K562 (cell line): ENCODE measurements at regions not wholly inside any gene's neighbourhood (a gene's known extent, or its start where the extent isn't known, plus 50 kb on each side); places are given as distances from the start of the nearest gene placed in this dataset.

ENCODE experiments used
- ATAC-seq: fragments of 200-7000 bp; cut with Tn5 transposase; 3 replicates; pipeline ENCODE4 v1.9.1; 2020; ENCODE audit warnings: moderate library complexity
- BruUV-seq: library from RNA; stranded (reverse); fragments of 400-500 nt; replicated peaks from 2 replicates; lab custom pipeline; 2021; lab: Mats Ljungman, UMichigan
- CTCF ChIA-PET: fragments of 300-600 bp; formaldehyde crosslinking; extraction: SDS; loops from one replicate; lab custom pipeline; 2021; ENCODE audit warnings: low intra/inter-chr PET ratio; lab: Yijun Ruan, JAX
- POLR2A ChIA-PET: fragments of 300-600, 350-650 bp; sonication (Branson Sonifier 250); formaldehyde crosslinking; extraction: SDS; loops from one replicate; lab custom pipeline; 2021; ENCODE audit warnings: antibody characterized with exemption, inconsistent platforms; lab: Yijun Ruan, JAX
- DNase-seq, 4 experiments: peaks; one replicate each; pipeline versions ENCODE4 v3.0.0 to v3.0.0-alpha.2; 2011 to 2018; ENCODE audit warnings: low spot score in 3 of 4, mixed read lengths in 3 of 4; ENCODE audit errors: extremely low read depth in 1 of 4
- FAIRE-seq: peaks from 2 replicates; lab custom pipeline; 2011; peaks lifted over from hg19 to GRCh38; lab: Jason Lieb, UNC
- H2AFZ ChIP-seq: 2 replicates; pipeline ENCODE4 v1.6.0; 2011; ENCODE audit warnings: low read depth, low read length, control low read depth, inconsistent platforms
- H3K27ac ChIP-seq: fragments of 200-600 bp; 3 replicates; pipeline ENCODE4 v1.8.0; 2011; ENCODE audit warnings: low read depth, mild to moderate bottlenecking, control low read depth, inconsistent platforms, low read length, moderate library complexity, mixed read lengths; ENCODE audit errors: extremely low read depth
- H3K27me3 ChIP-seq, 2 experiments: fragments of 300-600 bp in 1 of 2; 2 replicates in 1 of 2; 3 replicates in 1 of 2; pipeline versions ENCODE4 v1.6.0 to v1.8.0; 2011; ENCODE audit warnings: inconsistent platforms in 2 of 2, low read length in 2 of 2, mild to moderate bottlenecking in 1 of 2, mixed read lengths in 1 of 2, moderate library complexity in 1 of 2; ENCODE audit not compliant: control insufficient read depth in 2 of 2, insufficient read depth in 2 of 2
- H3K36me3 ChIP-seq: fragments of 300-600 bp; 3 replicates; pipeline ENCODE4 v1.8.0; 2011; ENCODE audit warnings: mild to moderate bottlenecking, low read length, inconsistent platforms; ENCODE audit not compliant: control insufficient read depth, insufficient read depth
- H3K4me1 ChIP-seq, 2 experiments: fragments of 200-600 bp in 1 of 2; replicated peaks in 1 of 2; 2 replicates in 1 of 2; 3 replicates in 1 of 2; pipeline versions ENCODE4 v1.5.1 to v1.8.0; 2011; ENCODE audit warnings: inconsistent platforms in 2 of 2, low read length in 2 of 2, mild to moderate bottlenecking in 1 of 2, mixed read lengths in 1 of 2, moderate library complexity in 1 of 2; ENCODE audit not compliant: control insufficient read depth in 2 of 2, insufficient read depth in 2 of 2
- H3K4me2 ChIP-seq: 2 replicates; pipeline ENCODE4 v1.6.1; 2011; ENCODE audit warnings: low read length, control low read depth, inconsistent platforms, mixed read lengths; ENCODE audit not compliant: insufficient read depth
- H3K4me3 ChIP-seq: fragments of 200-600 bp; sonication (generic), shearing (Covaris generic); 2 replicates; pipeline ENCODE4 v1.5.1; 2016; ENCODE audit warnings: control low read depth, inconsistent platforms
- H3K79me2 ChIP-seq: fragments of 200-600 bp; 3 replicates; pipeline ENCODE4 v1.8.0; 2011; ENCODE audit warnings: low read length, inconsistent platforms; ENCODE audit not compliant: control insufficient read depth, insufficient read depth
- H3K9ac ChIP-seq, 2 experiments: 2 replicates each; pipeline versions ENCODE4 v1.6.0 to v1.6.1; 2011; ENCODE audit warnings: low read depth in 2 of 2, low read length in 2 of 2, control low read depth in 1 of 2, inconsistent platforms in 1 of 2, mild to moderate bottlenecking in 1 of 2, mixed read lengths in 1 of 2; ENCODE audit not compliant: insufficient read depth in 1 of 2
- H3K9me1 ChIP-seq: one replicate; pipeline ENCODE4 v1.6.0; 2011; ENCODE audit warnings: inconsistent platforms, mild to moderate bottlenecking, low read length, moderate library complexity; ENCODE audit not compliant: control insufficient read depth, insufficient read depth
- H3K9me3 ChIP-seq: replicated peaks from 2 replicates; pipeline ENCODE4 v1.5.1; 2011; ENCODE audit warnings: low read depth, low read length, inconsistent platforms; ENCODE audit not compliant: control insufficient read depth, insufficient read depth
- H4K20me1 ChIP-seq: replicated peaks from 2 replicates; pipeline ENCODE4 v1.6.1; 2011; ENCODE audit warnings: low read length, inconsistent platforms, mixed read lengths; ENCODE audit not compliant: control insufficient read depth, insufficient read depth
- ADNP ChIP-seq: fragments of 200-800 bp; sonication (Bioruptor generic); IDR thresholded peaks from 2 replicates; pipeline ENCODE4 v1.6.1; 2016; ENCODE audit warnings: missing genetic modification characterization, missing compliant biosample characterization
- ARID1B ChIP-seq: fragments of 450-650 bp; IDR thresholded peaks from 2 replicates; pipeline ENCODE4 v1.6.1; 2016; ENCODE audit warnings: antibody characterized with exemption, mild to moderate bottlenecking, inconsistent platforms
- E2F6 ChIP-seq, 2 experiments: IDR thresholded peaks; 2 replicates each; pipeline ENCODE4 v1.6.1; 2011; ENCODE audit warnings: borderline replicate concordance in 1 of 2, control low read depth in 1 of 2, low read depth in 1 of 2, low read length in 1 of 2, mild to moderate bottlenecking in 1 of 2, mixed read lengths in 1 of 2, moderate library complexity in 1 of 2; ENCODE audit not compliant: insufficient read depth in 1 of 2, insufficient read length in 1 of 2, poor library complexity in 1 of 2, severe bottlenecking in 1 of 2; ENCODE audit errors: extremely low read depth in 1 of 2
- PCBP1 ChIP-seq: fragments of 200-400 bp; formaldehyde crosslinking; IDR thresholded peaks from 2 replicates; pipeline ENCODE4 v1.6.1; 2018; ENCODE audit warnings: mild to moderate bottlenecking, low read depth, low read length; ENCODE audit not compliant: poor library complexity, severe bottlenecking
- SRF ChIP-seq, 2 experiments: fragments of 250-450, 450-650 bp in 1 of 2; sonication (Bioruptor Pico) in 1 of 2; sonication (generic) in 1 of 2; formaldehyde crosslinking; IDR thresholded peaks; 2 replicates each; pipeline versions ENCODE4 v1.5.0 to v1.5.1; 2020 to 2022; ENCODE audit warnings: mild to moderate bottlenecking in 1 of 2, missing genetic modification reagents in 1 of 2
- XRCC3 ChIP-seq: fragments of 450-650 bp; IDR thresholded peaks from 2 replicates; pipeline ENCODE4 v1.6.1; 2017; ENCODE audit warnings: mild to moderate bottlenecking, moderate library complexity
- ZC3H11A ChIP-seq: IDR thresholded peaks from 2 replicates; pipeline ENCODE4 v1.6.1; 2012; ENCODE audit warnings: low read depth, low read length, improper control_type of control experiment
- ZMIZ1 ChIP-seq, 2 experiments: fragments of 150-350 bp in 1 of 2; IDR thresholded peaks; 2 replicates each; pipeline ENCODE4 v1.6.1; 2012 to 2016; ENCODE audit warnings: low read depth in 2 of 2, low read length in 2 of 2, mild to moderate bottlenecking in 1 of 2, moderate library complexity in 1 of 2
- WGBS: fragments of 100-300 bp; shearing (Covaris generic); methylation state at CpG from one replicate; pipeline ENCODE4 v1.1.6; 2016; ENCODE audit warnings: low coverage, mixed read lengths; ENCODE audit not compliant: insufficient coverage; ENCODE audit errors: missing lambda C conversion rate; 5-methylcytosine and 5-hydroxymethylcytosine counted together
- in situ Hi-C: fragments of 300-500 bp; cut with MboI; formaldehyde crosslinking; loops from 4 replicates; pipeline ENCODE4 v1.15.0; 2018; ENCODE audit warnings: inconsistent platforms, mixed read lengths
- intact Hi-C: fragments of 100-400 bp; cut with micrococcal nuclease; formaldehyde crosslinking; loops from 2 replicates; pipeline ENCODE4 v1.14.2; 2022

DNA sequence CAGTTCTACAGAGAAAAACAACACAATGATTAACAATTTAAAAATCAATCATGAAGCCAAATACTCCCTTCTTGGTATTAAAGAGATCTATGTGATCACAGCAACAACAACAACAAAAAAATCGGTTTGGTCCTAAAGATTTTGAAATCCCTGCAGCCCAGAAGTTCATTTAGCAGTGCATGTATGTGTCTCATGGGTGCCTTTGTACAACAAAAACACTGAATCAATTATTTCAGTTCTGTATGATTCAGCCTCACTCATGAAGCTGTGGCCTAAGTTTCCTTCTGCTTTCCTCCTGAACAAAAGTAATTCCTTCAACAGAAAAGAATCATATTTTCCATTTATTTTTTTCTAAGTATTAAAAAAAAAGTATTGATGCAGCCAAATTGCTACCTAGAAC is 393.4 kb upstream of the NDST3 start:
- Histone ChIP-seq H2AFZ (no peak overlapping the region), H3K9me3 (no peaks in the 10 kb centered on the region; the same call in 1 of the 2 replicates), H3K79me2 (no peaks in the 10 kb centered on the region), H3K4me2 (no peak overlapping the region), H3K4me1 (no peaks in the 10 kb centered on the region), H3K27ac (no peak overlapping the region), H3K36me3 (no peaks in the 10 kb centered on the region), H3K9ac (no peak overlapping the region), H3K9me1 (no peaks in the 10 kb centered on the region), H3K4me3 (no peak overlapping the region), H4K20me1 (no peaks in the 10 kb centered on the region), H3K27me3 (no peaks in the 10 kb centered on the region)
- TF ChIP-seq SRF (CRISPR knock-in tag; IDR thresholded peaks at IDR 0.05) (no peak), E2F6 (IDR thresholded peaks at IDR 0.05; ENCODE audit: borderline replicate concordance in 1 of 2, extremely low read depth in 1 of 2, insufficient read depth in 1 of 2, insufficient read length in 1 of 2, low read depth in 1 of 2, low read length in 1 of 2, poor library complexity in 1 of 2, severe bottlenecking in 1 of 2) (no peak), ARID1B (no peak), XRCC3 (no peak)
- 0% methylated on average over 1 of the region's 1 CpG for WGBS
- ChIA-PET CTCF (no interaction called here), POLR2A (no interaction called here)
- in situ Hi-C loops (no loop called here), intact Hi-C loops (no loop called here)
- DNase-seq = no peak
- ATAC-seq = no peak
- no TSS peak for BruUV-seq
- no peak for FAIRE-seq

DNA sequence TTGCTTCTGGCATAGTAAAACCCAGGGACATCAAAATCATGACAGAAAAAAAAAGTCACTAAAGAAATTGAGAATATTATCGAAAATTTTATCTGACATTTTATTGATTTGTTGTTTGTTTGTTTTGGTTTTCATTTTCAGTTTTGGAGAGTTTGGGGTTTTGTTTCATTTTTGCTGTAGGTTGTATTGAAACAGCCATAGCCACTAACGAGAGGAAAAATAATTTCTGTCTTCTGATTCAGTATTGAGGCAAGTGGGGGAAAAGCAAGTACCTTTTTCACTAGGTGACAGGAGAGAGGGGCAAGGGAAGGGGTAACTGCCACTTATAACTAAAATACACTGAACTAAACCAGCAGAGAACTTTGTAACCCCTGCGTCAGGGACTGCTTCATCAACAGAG is 392.8 kb upstream of the NDST3 start:
- DNase-seq (no peak), ATAC-seq (no peak), FAIRE-seq (no peak)
- Histone ChIP-seq H3K36me3 (no peaks in the 10 kb centered on the region), H3K27me3 (no peaks in the 10 kb centered on the region), H3K4me1 (no peaks in the 10 kb centered on the region), H3K79me2 (no peaks in the 10 kb centered on the region), H2AFZ (no peak overlapping the region), H3K4me2 (no peak overlapping the region), H3K9ac (no peak overlapping the region), H4K20me1 (no peaks in the 10 kb centered on the region), H3K27ac (no peak overlapping the region), H3K9me3 (no peaks in the 10 kb centered on the region; the same call in 1 of the 2 replicates), H3K9me1 (no peaks in the 10 kb centered on the region), H3K4me3 (no peak overlapping the region)
- in situ Hi-C loops = no loop called here
- POLR2A ChIA-PET = no interaction called here
- WGBS = 0% methylated on average over 3 of the region's 3 CpGs
- CTCF ChIA-PET = no interaction called here
- TF ChIP-seq ZC3H11A (no peak), ADNP (tag) (no peak), PCBP1 (no peak), ZMIZ1 (IDR thresholded peaks at IDR 0.05; ENCODE audit: low read depth in 2 of 2, low read length in 2 of 2) (no peak)
- BruUV-seq = no TSS peak
- intact Hi-C loops = no loop called here
